ENCODE measurements at regions not wholly inside any gene's neighbourhood (a gene's known extent, or its start where the extent isn't known, plus 50 kb on each side); places are given as distances from the start of the nearest gene placed in this dataset.

DNA sequence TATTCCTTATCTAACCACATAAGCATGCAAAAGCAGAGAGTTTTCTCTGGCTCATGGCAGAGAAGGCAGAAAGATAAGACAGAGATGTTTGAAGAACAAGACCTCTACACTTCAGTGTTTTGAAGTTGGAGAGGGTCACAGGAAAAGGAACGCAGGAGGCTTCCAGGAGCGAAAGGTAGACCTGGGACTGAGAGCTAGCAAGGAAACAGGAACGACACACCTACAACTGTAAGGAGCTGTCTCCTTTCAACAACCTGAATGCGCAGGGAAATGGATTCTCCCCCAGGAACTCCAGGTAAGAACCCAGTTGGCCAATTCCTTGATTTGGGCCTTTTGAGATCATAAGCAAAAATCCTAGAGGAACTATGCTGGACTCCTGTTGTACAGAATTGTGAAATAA lies 746.6 kb upstream of the DDX18 start:
- DNase-seq (ENCODE audit: low read depth in 2 of 2): no peak

DNA sequence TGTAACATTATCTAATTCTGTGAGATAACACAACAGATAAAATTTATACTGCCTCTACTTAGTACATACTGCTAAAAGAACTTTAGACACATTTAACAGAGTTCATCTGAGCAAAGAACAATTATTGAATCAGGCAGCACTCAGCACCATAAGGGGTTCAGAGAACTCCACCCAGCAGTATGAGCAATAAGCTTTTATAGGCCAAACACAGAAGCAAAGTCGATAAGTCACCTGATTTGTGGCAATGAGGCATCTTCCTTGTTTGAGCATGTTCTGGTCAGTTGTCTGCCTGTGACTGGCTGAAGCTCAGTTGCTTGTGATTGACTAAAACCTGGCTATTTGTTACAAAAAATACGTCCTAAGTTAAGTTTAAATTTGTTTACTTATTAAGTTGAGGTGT lies 746.1 kb upstream of the DDX18 start:
- no peak for DNase-seq (ENCODE audit: low read depth in 2 of 2)

DNA sequence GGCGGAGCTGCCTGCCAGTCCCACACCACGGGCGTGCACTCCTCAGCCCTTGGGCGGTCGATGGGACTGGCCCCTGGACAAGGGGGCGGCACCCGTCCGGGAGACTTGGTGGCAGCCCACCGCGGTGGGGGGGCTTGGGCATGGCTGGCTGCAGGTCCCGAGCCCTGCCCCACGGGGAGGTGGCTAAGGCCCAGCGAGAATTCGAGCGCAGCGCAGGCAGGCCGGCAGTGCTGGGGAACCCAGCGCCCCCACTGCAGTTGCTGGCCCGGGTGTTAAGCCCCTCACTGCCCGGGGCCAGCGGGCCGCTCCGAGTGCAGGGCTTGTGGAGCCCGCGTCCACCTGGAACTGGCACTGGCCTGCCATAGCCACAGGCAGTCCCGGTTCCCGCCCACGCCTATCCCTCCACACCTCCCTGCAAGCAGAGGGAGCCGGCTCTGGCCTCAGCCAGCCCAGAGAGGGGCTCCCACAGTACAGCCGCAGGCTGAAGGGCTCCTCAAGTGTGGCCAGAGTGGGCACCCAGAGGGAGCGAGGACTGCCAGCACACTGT lies 742.9 kb upstream of the DDX18 start:
- no peak for DNase-seq (ENCODE audit: low read depth in 2 of 2)

DNA sequence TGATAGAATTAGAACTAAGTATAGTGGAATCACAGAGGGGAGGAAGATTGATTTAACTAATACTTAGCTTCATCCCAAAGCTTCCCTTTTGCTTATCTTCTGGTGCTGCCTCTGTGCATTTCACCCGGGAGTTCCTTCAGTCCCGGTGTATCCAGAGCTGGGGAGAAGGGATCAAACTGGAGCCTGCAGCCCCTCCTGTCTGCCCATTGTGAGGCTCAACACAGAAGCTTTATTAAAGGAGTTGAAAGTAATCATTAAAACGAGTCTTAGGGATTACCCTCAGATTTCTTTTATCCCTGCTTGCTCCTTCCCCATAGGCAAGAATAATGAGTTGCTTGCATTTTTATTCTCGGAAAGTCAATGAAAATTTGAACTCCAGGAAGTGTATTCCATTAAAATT lies 739.7 kb upstream of the DDX18 start:
- DNase-seq (ENCODE audit: low read depth in 2 of 2): no peak

DNA sequence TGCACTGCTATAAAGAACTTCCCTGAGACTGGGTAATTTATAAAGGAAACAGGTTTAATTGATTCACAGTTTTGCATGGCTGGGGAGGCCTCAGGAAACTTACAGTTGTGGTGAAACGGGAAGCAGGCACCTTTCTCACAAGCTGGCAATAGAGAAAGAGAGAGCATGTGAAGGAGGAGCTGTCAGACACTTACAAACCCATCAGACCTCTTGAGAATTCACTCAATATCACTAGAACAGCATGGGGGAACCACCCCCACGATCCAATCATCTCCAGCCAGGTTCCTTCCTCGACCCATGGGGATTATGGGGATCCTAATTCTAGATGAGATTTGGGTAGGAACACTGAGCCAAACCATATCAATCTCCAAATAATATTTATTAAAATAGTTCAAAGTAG lies 729.2 kb upstream of the DDX18 start:
- no peak for DNase-seq (ENCODE audit: low read depth in 2 of 2)

DNA sequence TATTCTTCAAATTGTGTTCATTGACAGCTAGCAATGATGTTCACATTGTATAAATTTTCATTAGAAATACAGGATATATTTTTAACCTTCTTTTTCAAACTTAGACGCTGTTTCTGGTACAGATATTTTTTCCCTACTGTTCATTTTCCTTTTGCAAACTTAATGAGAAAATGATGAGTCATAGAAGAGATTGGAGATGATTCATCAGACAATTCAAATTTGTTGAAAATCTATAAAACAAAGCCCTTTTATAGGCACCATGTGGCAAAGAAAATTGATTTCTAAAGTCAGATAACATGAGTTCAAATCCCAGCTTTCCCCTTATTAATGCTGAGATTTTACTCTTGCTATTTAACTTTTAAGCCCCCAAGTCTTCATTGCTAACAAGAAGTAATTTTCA lies 728.8 kb upstream of the DDX18 start:
- DNase-seq (ENCODE audit: low read depth in 2 of 2): no peak

DNA sequence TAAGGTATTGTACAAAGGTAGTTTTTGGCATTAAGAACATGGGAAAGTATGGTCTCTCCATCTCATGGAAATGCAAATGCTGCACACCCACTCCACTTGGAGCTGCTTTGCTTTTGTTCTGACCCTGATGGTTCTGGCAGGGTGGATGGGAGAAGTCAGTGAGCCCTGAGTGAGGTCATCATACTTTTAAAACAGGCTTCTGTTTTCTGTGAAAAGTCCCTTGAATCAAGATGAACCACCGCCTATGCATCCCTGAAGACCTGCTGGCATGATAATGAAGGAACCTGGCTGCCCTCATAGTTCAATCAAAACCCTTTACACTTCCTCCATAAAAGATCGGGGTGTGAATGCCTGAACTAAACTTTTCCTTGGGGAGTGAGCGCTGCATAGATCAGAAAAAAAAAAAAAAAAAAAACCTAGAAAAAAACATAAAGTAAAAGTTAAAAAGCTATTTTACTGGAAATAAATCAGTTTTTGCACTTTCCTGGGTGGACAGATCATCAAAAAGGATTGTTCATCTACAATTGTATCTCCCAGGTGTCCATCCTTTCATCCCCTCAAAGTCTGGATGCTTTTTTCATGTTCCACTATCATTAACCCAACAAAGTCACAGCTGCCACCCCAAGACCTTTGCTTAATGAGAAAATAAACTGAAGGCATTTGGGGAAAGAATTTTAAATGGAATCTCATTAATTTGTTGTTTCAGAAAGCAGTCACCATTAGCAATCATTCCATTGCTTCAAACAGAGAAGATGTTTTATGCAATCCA lies 728.1 kb upstream of the DDX18 start:
- DNase-seq (ENCODE audit: low read depth in 2 of 2): no peak

DNA sequence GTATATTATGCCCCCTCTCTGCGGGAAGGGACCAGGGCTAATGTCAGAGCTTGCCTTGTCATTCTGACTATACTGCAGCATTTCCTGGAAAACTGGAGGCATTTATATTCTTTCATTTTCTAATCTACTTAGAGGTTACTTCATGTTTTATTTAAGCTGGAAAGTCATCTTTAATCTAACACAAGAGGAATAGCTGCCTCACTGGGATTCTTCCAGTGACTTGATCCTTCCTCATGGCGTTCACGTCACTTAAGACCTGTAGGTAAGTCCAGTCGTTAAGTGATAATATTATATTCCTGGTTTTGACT lies 727.6 kb upstream of the DDX18 start:
- no peak for DNase-seq (ENCODE audit: low read depth in 2 of 2)

DNA sequence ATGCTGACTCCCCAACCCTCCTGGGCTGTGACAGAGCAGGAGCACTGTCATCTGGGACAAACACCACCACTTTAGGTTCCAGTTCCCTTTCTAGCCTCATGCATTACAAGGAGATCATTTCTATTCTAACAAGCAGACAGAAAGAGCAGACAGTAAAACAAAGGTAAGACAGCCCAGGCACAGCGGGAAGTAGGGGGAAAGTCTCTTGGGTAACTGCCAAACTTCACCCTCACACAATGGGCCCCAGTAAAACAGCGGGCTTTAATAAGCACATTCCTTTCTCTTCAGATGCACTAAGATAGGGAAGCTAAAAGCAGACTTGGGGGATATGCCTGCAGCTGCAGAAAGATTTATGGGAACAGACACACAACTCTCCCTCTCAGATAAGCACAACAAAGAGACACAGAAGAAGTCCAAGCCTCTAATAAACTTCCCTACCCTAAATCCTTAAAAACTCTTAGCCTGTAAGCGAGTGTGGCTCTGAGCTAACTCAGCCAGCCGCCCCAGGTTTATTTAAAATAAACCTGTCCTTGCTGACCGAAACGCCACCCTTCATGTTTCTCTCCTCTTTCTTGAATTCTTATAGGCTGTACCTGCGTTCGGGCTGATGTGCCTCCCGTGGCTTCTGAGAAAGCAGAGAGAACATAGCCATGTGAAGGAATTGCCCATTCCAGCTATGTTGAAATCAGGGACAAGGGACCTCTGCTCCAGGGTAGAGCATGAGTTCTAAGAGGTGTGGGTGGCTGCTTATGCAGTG lies 726.8 kb upstream of the DDX18 start:
- no peak for DNase-seq (ENCODE audit: low read depth in 2 of 2)

DNA sequence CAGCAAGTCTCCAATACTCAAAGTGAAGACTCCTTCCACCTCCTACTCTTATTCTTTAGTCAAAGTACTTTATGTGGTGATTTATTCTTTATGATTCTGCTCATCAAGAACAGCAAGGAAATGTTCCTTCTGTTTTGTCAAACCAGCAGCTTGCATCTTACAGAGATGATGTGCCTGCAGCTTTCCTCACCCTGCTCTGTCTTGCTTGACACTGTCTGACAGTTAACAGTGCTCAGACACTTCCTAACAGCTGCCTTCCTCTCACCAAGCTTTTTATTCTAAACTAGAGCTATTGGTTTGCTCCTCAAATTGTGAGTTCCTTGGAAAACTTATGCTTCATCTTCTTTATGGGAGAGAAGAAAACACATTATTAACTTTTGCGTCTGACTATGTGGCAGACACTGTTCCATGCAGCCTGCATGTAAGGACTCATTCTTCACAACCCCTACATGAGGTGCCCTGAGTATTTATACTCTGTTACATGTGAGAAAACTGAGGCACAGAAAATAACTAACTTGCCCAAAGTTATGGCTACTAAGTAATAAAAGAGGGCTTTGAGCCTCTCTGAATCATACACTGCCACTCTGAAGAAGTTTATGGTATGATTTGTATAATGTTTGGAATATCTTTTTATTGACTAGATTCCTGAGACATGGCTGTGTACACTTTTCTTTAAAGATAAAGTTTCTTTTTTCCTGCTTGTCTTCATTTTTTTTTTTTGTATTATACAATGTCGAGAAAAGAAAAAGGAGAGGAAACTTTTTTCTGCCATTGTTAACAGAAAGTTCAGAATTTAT lies 723.3 kb upstream of the DDX18 start:
- no peak for DNase-seq (ENCODE audit: low read depth in 2 of 2)

DNA sequence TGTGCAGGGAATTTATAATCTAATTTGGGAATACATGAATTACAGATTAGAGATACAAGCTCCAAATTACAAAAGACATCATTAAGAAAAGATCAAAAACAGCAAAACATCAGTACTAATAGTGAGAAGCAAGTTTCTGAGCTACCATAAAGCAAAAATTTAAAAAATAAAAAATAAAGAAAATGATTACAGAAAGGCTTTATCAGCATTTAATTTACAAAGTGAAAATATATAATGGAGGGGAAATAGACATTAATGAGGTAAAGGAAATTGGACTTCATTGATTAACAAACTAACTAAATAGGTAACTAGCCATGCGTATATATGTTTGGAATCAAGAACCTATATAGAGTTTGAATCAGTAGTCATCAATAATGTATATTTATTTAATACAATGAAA lies 712.9 kb upstream of the DDX18 start:
- no peak for DNase-seq (ENCODE audit: low read depth in 2 of 2)

DNA sequence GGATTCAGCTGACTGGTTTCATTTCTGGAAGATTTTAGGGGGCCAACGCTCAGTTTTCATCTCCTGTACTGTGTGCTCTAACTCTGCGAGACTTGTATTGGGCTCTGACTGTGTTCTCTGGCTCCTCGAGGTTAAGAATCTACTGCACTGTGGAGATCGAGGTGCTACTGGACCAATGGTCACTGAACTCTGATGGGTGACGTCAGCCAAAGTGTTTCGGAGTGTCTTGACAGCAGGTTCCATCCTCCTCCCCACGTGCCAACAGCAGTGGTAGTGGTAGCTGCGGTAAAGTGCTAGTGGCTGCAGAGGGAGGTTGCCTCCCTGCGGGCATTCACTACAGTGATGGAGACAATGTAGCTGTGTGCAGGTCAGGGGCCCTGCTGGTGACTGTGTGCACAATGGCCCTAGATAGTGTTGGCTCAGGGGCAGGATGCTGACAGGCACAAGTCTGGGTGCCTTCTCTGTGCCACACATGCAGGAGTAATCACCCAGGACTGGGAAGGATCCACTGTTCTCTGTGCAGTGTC lies 705.7 kb upstream of the DDX18 start:
- no peak for DNase-seq (ENCODE audit: low read depth in 2 of 2)

DNA sequence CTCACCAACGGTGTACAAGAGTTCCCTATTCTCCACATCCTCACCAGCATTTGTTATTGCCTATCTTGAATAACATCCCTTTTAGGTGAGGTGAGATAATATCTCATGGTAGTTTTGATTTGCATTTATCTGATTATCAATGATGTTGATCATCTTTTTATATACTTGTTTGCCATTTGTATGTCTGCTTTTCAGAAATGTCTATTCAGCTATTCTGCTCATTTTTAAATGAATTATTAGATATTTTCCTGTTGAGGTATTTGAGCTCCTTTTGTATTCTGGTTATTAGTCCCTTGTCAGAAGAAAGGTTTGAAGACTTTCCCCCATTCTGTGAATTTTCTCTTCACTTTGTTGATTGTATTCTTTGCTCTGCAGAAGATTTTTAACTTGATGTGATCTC lies 695.5 kb upstream of the DDX18 start:
- no peak for DNase-seq (ENCODE audit: low read depth in 2 of 2)

DNA sequence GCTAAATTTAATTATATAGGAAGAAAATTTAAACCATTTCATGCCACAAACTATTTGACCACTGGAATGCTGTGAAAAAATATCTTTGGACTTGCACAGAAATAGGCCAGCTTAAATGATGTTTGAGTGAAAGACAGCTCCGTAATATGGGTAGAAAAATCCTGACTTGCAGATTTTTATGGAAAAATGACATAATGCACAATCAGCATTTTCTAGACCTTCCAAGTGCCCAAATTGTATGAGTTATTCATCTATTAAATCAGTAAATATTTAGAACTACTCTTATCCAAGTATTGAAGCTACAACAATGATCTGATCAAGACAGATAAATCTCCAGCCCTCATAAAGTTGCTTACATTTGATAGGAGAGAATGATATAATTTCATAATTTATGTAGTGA lies 691.1 kb upstream of the DDX18 start:
- no peak for DNase-seq (ENCODE audit: low read depth in 2 of 2)

DNA sequence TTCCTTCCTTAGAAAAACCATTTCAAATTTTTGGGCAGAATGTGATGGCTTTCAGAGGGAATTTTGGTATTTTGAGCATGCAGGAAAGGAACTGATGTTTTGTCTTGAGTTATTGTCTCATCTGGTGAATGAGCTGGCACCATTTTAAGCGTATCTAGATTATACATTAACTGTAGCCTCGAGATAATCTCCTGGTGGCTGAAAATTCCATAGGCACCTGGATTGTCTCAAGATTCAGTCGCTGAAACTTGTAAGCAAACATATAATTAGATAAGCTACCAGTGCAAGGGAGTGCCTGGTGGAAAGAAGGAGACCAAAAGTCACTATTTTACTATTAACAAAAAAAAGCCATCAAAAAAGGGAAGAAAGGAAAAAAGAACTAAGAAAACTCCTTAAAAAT lies 687.8 kb upstream of the DDX18 start:
- DNase-seq (ENCODE audit: low read depth in 2 of 2): no peak

DNA sequence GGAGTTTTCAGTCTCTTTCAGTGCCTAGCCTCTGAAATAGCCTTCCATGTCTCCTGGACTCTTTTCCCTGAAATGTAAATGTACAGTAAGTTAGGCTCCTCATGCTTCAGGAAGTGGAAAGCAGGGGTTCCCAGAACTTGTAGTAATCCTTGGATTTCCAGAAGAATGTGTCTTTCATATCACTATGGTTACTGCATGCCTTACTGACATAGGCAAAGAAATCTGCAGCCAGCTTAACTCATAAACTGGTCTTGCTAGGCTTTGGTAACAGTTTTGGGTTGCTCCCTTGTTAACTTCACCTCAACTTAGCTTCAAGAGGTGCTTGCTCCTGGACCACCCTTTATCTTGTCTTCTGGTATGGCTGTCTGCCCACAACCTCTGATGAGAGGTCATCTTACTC lies 686.8 kb upstream of the DDX18 start:
- no peak for DNase-seq (ENCODE audit: low read depth in 2 of 2)

DNA sequence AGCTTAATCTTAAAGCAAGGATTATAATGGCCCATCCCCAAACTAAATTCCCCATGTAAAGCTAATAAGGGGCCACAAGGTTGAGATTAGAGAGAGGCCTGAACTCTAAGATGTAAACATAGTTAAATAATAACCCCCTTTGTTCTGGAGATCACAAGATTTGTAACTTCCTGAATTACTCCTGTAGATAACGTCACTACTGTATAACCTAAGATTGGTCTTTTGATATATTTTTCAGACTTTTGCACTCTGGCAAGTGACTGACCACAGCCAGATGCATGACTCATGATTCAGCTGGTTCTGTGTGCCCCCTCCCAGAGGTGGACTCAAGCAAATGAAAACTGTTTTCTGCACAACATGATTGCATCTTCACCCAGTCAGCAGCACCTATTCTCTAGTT lies 686.0 kb upstream of the DDX18 start:
- no peak for DNase-seq (ENCODE audit: low read depth in 2 of 2)

DNA sequence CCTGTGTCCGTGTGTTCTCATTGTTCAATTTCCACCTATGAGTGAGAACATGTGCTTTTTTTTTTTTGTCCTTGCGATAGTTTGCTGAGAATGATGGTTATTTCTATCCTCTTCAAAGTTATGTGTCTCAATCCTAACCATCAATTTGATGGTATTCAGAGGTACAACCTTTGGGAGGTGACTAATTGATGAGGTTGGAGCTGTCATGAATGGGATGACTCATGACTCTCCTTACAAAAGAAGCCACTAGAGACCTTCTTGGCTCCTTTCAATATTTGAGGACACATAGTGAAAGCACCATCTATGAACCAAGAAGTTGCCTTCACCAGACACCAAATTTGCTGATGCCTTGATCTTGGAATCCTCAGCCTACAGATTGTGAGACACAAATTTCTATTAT lies 677.1 kb upstream of the DDX18 start:
- no peak for DNase-seq (ENCODE audit: low read depth in 2 of 2)

DNA sequence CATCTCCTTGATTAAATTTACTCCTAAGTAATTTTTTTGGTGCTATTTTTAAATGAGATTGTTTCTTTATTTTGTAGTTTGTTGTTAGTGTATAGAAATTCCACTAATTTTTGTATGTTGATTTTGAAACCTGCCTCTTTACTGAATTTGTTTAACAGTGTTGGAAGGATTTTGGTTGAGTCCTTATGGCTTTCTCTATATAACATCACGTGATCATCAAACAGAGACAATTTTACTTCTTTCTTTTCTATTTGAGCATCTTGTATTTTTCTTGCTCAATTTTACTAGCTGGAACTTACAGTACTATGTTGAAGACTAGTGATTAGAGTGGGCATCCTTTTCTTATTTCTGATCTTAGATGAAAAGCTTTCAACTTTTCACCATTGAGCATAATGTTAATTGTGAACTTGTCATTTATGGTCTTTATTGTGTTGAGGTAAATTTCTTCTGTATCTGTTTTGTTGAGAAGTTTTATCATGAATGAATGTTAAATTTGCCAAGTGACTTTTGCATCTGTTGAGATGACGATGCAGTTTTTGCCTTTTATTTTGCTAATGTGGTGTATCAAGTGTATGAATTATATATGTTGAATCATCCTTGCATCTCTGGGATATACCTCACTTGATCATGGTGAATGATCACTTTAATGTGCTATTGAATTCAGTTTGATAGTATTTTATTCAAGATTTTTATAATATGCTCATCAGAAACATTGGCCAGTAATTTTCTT lies 645.3 kb upstream of the DDX18 start:
- no peak for DNase-seq (ENCODE audit: low read depth in 2 of 2)

DNA sequence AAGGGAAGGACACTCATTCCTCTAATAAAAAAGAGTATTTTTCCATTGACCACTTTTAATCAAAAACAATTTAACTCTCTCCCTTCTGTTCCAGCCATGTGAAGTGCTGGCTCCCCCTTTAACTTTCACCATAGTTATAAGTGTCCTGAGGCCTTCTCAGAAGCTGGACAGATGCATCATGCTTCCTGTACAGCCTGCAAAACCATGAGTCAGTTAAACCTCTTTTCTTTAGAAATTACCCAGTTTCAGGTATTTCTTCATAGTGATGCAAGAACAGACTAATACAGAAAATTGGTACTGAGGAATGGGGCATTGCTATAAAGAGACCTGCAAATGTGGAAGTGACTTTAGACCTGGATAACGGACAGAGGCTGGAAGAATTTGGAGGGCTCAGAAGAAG lies 643.6 kb upstream of the DDX18 start:
- no peak for DNase-seq (ENCODE audit: low read depth in 2 of 2)

DNA sequence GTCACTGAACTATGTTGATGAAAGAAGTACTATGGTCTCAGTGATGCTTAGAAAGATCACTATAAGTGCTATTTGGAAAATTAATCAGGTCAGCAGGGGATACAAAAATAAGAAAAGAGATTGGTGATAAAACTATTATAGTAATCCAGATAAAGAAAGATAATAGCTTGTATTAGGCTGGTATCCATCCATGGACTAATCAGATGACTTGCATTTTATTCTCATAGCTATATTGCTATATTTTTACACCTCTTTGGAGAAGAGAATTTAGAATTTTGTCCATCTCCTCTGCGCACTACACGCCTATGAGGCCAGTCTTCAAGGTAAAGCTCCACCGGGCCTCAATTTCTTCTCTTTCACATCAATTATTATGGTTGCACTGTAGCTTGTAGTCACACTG lies 635.1 kb upstream of the DDX18 start:
- DNase-seq (ENCODE audit: low read depth in 2 of 2): no peak

Measured in dermis microvascular lymphatic vessel endothelial cell (primary cell).